Progenitor cell of endocrine pancreas (in vitro differentiated cells): ENCODE measurements at regions not wholly inside any gene's neighbourhood (a gene's known extent, or its start where the extent isn't known, plus 50 kb on each side); places are given as distances from the start of the nearest gene placed in this dataset.
A peak's percentile ranks its signal among the peaks of the same experiment; 100 is the strongest.
"Not testable (repeated sequence)": the region's sequence is repeated elsewhere in the genome, so short reads cannot be mapped to it uniquely, and the experiment has no call there.

Experiments
- DNase-seq: peaks from one replicate; pipeline ENCODE4 v3.0.0; 2021; ENCODE audit warnings: low spot score; ENCODE audit not compliant: unreplicated experiment
- H3K27ac Mint-ChIP-seq: 2 replicates; pipeline ENCODE4 v1.8.0; 2021; ENCODE audit warnings: mild to moderate bottlenecking, moderate library complexity, mixed read lengths
- H3K27me3 Mint-ChIP-seq: 2 replicates; pipeline ENCODE4 v1.8.0; 2021; ENCODE audit warnings: mixed read lengths
- H3K36me3 Mint-ChIP-seq: 2 replicates; pipeline ENCODE4 v1.8.0; 2022; ENCODE audit warnings: mixed read lengths; ENCODE audit not compliant: insufficient read depth
- H3K4me1 Mint-ChIP-seq: 2 replicates; pipeline ENCODE4 v1.8.0; 2021; ENCODE audit warnings: low read depth, mixed read lengths
- H3K4me3 Mint-ChIP-seq: 2 replicates; pipeline ENCODE4 v1.8.0; 2021; ENCODE audit warnings: low read depth, mild to moderate bottlenecking, moderate library complexity, mixed read lengths
- H3K9me3 Mint-ChIP-seq: 2 replicates; pipeline ENCODE4 v1.8.0; 2021; ENCODE audit warnings: low read depth, mixed read lengths
- TF ChIP-seq, protein P1 (sequence below): fragments of 200-600 bp; sonication (generic); IDR thresholded peaks from one replicate; pipeline ENCODE4 v1.5.0; 2021; ENCODE audit warnings: antibody characterized with exemption, mild to moderate bottlenecking; ENCODE audit not compliant: unreplicated experiment

DNA sequence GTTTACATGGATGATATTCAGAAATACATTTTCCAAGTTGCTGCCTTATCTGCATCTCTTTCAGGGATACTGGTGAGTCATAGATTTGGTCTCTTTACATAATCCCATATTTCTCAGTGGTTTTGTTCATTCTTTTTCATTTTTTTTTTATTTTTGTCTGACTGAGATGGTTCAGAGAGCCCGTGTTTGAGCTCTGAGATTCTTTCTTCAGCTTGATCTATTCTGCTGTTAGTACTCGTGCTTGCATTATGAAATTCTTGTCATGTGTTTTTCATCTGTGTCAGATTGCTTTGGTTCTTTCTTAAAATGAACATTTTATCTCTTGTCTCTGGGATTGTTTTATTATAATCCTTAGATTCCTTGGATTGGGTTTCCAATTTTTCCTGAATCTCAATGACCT is 317.3 kb downstream of the DOK5 start:
- no peaks in the 10 kb centered on the region for H3K36me3 Mint-ChIP-seq

DNA sequence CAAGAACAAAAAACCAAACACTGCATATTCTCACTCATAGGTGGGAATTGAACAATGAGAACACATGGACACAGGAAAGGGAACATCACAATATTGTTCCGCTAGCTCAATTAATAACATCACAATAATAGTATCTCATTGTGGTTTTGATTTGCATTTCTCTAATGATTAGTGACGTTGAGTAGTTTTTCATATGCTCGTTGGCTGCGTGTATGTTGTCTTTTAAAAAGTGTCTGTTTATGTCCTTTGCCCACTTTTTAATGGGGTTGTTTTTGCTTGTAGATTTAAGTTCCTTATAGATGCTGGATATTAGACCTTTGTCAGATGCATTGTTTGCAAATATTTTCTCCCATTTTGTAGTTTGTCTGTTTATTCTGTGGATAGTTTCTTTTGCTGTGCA is 312.9 kb downstream of the DOK5 start:
- H3K27ac Mint-ChIP-seq, H3K27me3 Mint-ChIP-seq, H3K4me1 Mint-ChIP-seq, H3K36me3 Mint-ChIP-seq, H3K4me3 Mint-ChIP-seq, DNase-seq: not testable (repeated sequence)
- peaks cover 18% of the 10 kb centered on the region for H3K9me3 Mint-ChIP-seq

More for the DNA sequence above, 317.3 kb downstream of the DOK5 start:
- Mint-ChIP-seq H3K4me3 (no peak overlapping the region), H3K27me3 (no peaks in the 10 kb centered on the region), H3K9me3 (peaks cover 15% of the 10 kb centered on the region), H3K27ac (no peak overlapping the region), H3K4me1 (no peaks in the 10 kb centered on the region)
- TF ChIP-seq, protein P1, sequence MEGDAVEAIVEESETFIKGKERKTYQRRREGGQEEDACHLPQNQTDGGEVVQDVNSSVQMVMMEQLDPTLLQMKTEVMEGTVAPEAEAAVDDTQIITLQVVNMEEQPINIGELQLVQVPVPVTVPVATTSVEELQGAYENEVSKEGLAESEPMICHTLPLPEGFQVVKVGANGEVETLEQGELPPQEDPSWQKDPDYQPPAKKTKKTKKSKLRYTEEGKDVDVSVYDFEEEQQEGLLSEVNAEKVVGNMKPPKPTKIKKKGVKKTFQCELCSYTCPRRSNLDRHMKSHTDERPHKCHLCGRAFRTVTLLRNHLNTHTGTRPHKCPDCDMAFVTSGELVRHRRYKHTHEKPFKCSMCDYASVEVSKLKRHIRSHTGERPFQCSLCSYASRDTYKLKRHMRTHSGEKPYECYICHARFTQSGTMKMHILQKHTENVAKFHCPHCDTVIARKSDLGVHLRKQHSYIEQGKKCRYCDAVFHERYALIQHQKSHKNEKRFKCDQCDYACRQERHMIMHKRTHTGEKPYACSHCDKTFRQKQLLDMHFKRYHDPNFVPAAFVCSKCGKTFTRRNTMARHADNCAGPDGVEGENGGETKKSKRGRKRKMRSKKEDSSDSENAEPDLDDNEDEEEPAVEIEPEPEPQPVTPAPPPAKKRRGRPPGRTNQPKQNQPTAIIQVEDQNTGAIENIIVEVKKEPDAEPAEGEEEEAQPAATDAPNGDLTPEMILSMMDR: no peak
- no peak for DNase-seq

DNA sequence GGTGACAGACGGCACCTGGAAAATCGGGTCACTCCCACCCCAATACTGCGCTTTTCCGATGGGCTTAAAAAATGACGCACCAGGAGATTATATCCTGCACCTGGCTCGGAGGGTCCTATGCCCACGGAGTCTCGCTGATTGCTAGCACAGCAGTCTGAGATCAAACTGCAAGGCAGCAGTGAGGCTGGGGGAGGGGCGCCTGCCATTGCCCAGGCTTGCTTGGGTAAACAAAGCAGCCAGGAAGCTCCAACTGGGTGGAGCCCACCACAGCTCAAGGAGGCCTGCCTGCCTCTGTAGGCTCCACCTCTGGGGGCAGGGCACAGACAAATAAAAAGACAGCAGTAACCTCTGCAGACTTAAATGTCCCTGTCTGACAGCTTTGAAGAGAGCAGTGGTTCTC is 307.4 kb downstream of the DOK5 start:
- H3K9me3 Mint-ChIP-seq, H3K27me3 Mint-ChIP-seq, H3K27ac Mint-ChIP-seq, H3K4me1 Mint-ChIP-seq, H3K4me3 Mint-ChIP-seq, H3K36me3 Mint-ChIP-seq, DNase-seq: not testable (repeated sequence)

DNA sequence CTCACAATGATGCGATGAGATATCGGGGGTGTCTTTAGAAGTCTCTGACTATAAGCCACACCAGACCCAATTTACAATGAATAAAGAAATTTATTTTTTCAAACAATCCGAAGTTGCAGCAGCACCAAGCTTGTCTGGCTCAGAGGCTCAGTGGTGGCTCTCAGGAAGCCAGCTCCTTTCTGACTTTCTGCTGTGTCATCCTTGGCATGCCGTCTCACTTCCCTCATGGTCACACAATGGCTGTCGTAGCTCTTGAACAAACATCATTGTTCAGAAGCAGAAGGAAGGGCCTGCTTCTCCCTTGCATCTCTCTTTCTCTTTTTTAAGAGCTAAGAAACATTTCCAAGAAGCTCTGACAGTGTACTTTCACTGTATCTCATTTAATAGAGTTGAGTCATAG is 299.0 kb downstream of the DOK5 start:
- no peaks in the 10 kb centered on the region for H3K9me3 Mint-ChIP-seq
- TF ChIP-seq, protein P1: no peak
- no peaks in the 10 kb centered on the region for H3K36me3 Mint-ChIP-seq
- no peaks in the 10 kb centered on the region for H3K4me1 Mint-ChIP-seq
- H3K4me3 Mint-ChIP-seq: no peak overlapping the region
- DNase-seq: no peak
- no peaks in the 10 kb centered on the region for H3K27me3 Mint-ChIP-seq
- H3K27ac Mint-ChIP-seq: peak overlapping the region; percentile 34

DNA sequence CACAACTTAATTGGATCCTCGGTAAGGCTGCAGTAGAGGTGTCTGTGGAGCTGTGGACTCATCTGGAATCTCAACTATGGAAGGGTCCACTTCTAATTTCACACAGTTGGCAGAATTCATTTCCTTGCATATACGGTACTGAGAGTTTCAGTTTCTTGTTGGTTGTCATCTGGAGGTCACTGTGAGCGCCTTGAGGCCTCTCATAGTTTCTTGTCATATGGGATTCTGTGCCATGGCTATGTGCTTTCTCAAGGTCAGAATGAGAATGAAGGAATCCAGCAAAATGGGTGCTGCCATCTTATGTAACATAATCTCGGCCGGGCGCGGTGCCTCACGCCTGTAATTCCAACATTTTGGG is 298.2 kb downstream of the DOK5 start:
- no peaks in the 10 kb centered on the region for H3K27me3 Mint-ChIP-seq
- TF ChIP-seq, protein P1: no peak

DNA sequence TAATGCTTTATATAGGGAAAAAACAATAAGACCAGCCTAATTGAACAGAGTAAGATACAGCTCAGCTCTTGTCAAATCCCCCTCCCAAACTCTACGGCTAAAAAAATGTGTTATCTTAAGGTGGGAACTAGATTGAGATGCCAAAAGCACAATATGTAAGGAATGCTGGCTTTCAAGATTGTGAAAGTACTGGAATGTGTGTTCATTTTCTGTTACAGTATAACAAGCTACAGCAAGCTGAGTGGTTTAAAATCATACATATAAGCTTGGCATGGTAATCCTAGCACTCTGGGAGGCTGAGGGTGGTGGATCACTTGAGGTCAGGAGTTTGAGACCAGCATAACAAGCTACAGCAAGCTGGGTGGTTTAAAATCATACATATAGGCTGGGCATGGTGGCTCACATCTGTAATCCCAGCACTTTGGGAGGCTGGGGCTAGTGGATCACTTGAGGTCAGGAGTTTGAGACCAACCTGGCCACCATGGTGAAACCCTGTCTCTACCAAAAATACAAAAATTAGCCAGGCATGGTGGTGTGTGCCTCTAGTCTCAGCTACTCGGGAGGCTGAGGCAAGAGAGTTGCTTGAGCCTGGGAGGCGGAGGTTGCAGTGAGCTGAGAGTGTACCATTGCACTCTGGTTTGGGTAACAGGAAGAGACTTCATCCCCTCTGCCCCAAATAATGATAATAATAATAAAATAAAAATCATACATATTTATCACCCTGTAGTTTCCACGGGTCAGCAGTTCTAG is 297.7 kb downstream of the DOK5 start:
- no peak overlapping the region for H3K27ac Mint-ChIP-seq
- H3K4me3 Mint-ChIP-seq: no peak overlapping the region
- H3K36me3 Mint-ChIP-seq: no peaks in the 10 kb centered on the region
- no peaks in the 10 kb centered on the region for H3K4me1 Mint-ChIP-seq
- TF ChIP-seq, protein P1: no peak
- peaks cover 3% of the 10 kb centered on the region for H3K9me3 Mint-ChIP-seq
- no peaks in the 10 kb centered on the region for H3K27me3 Mint-ChIP-seq
- no peak for DNase-seq

More for the DNA sequence above, 298.2 kb downstream of the DOK5 start:
- no peaks in the 10 kb centered on the region for H3K9me3 Mint-ChIP-seq
- no peak overlapping the region for H3K27ac Mint-ChIP-seq
- H3K4me3 Mint-ChIP-seq: no peak overlapping the region
- no peaks in the 10 kb centered on the region for H3K36me3 Mint-ChIP-seq
- no peaks in the 10 kb centered on the region for H3K4me1 Mint-ChIP-seq
- no peak for DNase-seq
